ENCODE measurements at regions not wholly inside any gene's neighbourhood (a gene's known extent, or its start where the extent isn't known, plus 50 kb on each side); places are given as distances from the start of the nearest gene placed in this dataset.

- no peak for TF ChIP-seq CTCF (IDR thresholded peaks at IDR 0.05; ENCODE audit: low read depth, low read length, missing control alignments)
- H3K27me3 ChIP-seq (replicated peaks) = no peaks in the 10 kb centered on the region
- no peak overlapping the region for H3K27ac ChIP-seq
- in situ Hi-C loops (cut with HindIII; ENCODE audit: low pct_ligation_motif_present, low sequenced_read_pairs) = no loop called here
- no peak overlapping the region for H3K4me3 ChIP-seq (ENCODE audit: low read depth, low read length)
- H3K36me3 ChIP-seq (replicated peaks) = no peaks in the 10 kb centered on the region
- no peak for DNase-seq
Measured at GRCh38 chrX:42975906-42976305, 197.9 kb upstream of the PPP1R2C start.

GRCh38 chrX:42976746-42977366, 198.9 kb upstream of the PPP1R2C start:
- no peak for DNase-seq
- no peaks in the 10 kb centered on the region for H3K27me3 ChIP-seq (replicated peaks)
- H3K36me3 ChIP-seq (replicated peaks) = no peaks in the 10 kb centered on the region
- in situ Hi-C loops (cut with HindIII; ENCODE audit: low pct_ligation_motif_present, low sequenced_read_pairs) = no loop called here
- H3K4me3 ChIP-seq (ENCODE audit: low read depth, low read length) = no peak overlapping the region
- TF ChIP-seq CTCF (IDR thresholded peaks at IDR 0.05; ENCODE audit: low read depth, low read length, missing control alignments) = no peak
- no peak overlapping the region for H3K27ac ChIP-seq

GRCh38 chrX:42978655-42979379, 200.9 kb upstream of the PPP1R2C start:
- Histone ChIP-seq H3K27me3 (replicated peaks) (no peaks in the 10 kb centered on the region), H3K36me3 (replicated peaks) (no peaks in the 10 kb centered on the region), H3K27ac (no peak overlapping the region), H3K4me3 (ENCODE audit: low read depth, low read length) (no peak overlapping the region)
- DNase-seq = no peak
- in situ Hi-C loops (cut with HindIII; ENCODE audit: low pct_ligation_motif_present, low sequenced_read_pairs) = no loop called here
- no peak for TF ChIP-seq CTCF (IDR thresholded peaks at IDR 0.05; ENCODE audit: low read depth, low read length, missing control alignments)

DNA sequence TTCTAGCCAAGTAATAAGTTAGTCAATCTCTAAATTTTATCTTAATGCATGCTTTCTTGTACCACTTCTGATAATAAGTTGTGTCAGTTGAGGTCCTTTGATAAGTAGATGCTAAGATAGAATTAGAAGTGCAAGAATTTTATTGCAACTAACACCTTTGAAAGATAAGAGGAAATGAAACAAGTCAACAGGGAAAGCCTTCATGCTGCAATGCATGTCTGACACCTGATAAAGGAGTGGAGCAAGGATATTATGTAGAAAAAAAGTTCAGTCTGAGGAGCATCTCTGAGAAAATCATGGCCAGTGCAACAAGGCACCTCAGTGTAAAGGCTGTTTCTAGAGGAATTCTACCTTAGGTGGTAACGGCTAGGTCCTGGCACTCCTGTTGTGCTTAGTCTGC, 210.7 kb upstream of the PPP1R2C start:
- H3K27me3 ChIP-seq (replicated peaks) = no peaks in the 10 kb centered on the region
- no peak overlapping the region for H3K4me3 ChIP-seq (ENCODE audit: low read depth, low read length)
- in situ Hi-C loops (cut with HindIII; ENCODE audit: low pct_ligation_motif_present, low sequenced_read_pairs) = no loop called here
- DNase-seq = no peak
- H3K36me3 ChIP-seq (replicated peaks) = no peaks in the 10 kb centered on the region
- TF ChIP-seq CTCF (IDR thresholded peaks at IDR 0.05; ENCODE audit: low read depth, low read length, missing control alignments) = no peak
- H3K27ac ChIP-seq = no peak overlapping the region

- Histone ChIP-seq H3K36me3 (replicated peaks) (no peaks in the 10 kb centered on the region), H3K4me3 (ENCODE audit: low read depth, low read length) (no peak overlapping the region), H3K27ac (no peak overlapping the region), H3K27me3 (replicated peaks) (no peaks in the 10 kb centered on the region)
- in situ Hi-C loops (cut with HindIII; ENCODE audit: low pct_ligation_motif_present, low sequenced_read_pairs) = no loop called here
- DNase-seq = no peak
- no peak for TF ChIP-seq CTCF (IDR thresholded peaks at IDR 0.05; ENCODE audit: low read depth, low read length, missing control alignments)
Measured at GRCh38 chrX:42992199-42992943, 214.4 kb upstream of the PPP1R2C start.
